ENCODE measurements at regions not wholly inside any gene's neighbourhood (a gene's known extent, or its start where the extent isn't known, plus 50 kb on each side); places are given as distances from the start of the nearest gene placed in this dataset.
"Not testable (repeated sequence)": the region's sequence is repeated elsewhere in the genome, so short reads cannot be mapped to it uniquely, and the experiment has no call there.

DNA sequence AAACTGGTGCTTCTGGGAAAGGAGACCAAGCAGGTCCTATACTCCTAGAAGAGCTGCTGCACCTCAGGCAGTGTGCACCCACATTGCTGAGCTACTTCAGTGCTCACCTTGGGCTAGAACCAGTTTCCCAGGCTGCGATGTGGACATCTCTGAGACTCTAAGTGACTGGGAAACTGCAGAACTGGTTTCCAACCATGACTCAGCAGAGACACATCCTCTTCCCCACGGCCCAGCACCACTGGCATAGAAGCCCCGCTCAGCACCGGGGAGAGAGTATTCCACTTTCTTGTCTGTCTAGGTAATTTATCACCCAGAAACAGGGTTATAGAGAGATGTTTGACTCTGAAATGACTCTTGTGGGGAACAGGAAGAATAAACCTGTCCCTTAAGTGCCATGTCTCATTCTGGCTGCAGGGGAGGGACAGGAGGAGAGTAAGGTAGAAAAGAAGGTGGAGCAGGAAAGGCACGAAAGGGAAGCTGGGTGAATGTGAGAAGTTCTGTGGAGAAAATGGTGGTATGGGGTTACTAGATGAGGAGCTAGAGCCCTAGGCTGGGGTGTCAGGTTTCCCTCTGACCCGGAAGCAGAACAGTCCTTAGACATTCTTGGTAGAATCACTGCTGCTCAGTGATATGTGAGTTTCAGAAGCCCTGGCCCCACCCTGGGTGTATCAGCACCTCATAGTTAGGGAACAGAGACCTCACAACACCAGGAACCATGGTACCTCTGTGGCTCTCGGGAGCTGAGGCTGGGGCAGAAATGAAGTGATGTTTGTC, 340.4 kb upstream of the NCAM1 start:
- intact Hi-C loops (cut with DNase I) = no loop called here
- ATAC-seq (no peak), DNase-seq (no peak)
- no peak overlapping the region for H3K27ac ChIP-seq
- H3K27me3 ChIP-seq (ENCODE audit: low read depth) = no peaks in the 10 kb centered on the region
- H3K36me3 ChIP-seq = no peaks in the 10 kb centered on the region
- no peaks in the 10 kb centered on the region for H3K4me1 ChIP-seq
- no peak overlapping the region for H3K4me3 ChIP-seq
- H3K9me3 ChIP-seq = no peaks in the 10 kb centered on the region
- TF ChIP-seq, protein P1, sequence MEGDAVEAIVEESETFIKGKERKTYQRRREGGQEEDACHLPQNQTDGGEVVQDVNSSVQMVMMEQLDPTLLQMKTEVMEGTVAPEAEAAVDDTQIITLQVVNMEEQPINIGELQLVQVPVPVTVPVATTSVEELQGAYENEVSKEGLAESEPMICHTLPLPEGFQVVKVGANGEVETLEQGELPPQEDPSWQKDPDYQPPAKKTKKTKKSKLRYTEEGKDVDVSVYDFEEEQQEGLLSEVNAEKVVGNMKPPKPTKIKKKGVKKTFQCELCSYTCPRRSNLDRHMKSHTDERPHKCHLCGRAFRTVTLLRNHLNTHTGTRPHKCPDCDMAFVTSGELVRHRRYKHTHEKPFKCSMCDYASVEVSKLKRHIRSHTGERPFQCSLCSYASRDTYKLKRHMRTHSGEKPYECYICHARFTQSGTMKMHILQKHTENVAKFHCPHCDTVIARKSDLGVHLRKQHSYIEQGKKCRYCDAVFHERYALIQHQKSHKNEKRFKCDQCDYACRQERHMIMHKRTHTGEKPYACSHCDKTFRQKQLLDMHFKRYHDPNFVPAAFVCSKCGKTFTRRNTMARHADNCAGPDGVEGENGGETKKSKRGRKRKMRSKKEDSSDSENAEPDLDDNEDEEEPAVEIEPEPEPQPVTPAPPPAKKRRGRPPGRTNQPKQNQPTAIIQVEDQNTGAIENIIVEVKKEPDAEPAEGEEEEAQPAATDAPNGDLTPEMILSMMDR (IDR thresholded peaks at IDR 0.05) = no peak

DNA sequence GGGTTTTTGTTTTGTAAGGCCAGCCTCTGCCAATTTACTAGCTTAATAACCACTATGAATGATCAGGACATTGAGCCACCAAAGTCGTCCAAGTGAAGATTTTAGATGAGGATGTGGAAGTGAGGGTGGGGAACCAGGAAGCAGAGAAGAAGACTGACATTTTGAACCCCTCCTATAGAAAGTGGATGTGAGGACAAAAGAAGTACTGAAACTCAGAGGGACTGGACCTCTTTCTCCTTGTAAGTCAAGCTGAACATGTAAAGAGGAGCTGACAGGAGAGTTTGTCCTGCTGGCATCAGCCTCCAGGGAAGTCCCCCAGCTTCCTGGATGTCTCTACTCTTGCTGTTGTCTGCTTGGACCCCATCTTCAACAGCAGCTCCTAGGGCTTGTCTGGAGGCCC, 338.2 kb upstream of the NCAM1 start:
- no peaks in the 10 kb centered on the region for H3K4me1 ChIP-seq
- TF ChIP-seq, protein P1 (IDR thresholded peaks at IDR 0.05) = no peak
- DNase-seq = no peak
- H3K36me3 ChIP-seq = no peaks in the 10 kb centered on the region
- no peaks in the 10 kb centered on the region for H3K27me3 ChIP-seq (ENCODE audit: low read depth)
- H3K27ac ChIP-seq = no peak overlapping the region
- intact Hi-C loops (cut with DNase I) = no loop called here
- H3K4me3 ChIP-seq = no peak overlapping the region
- no peaks in the 10 kb centered on the region for H3K9me3 ChIP-seq
- ATAC-seq = no peak

DNA sequence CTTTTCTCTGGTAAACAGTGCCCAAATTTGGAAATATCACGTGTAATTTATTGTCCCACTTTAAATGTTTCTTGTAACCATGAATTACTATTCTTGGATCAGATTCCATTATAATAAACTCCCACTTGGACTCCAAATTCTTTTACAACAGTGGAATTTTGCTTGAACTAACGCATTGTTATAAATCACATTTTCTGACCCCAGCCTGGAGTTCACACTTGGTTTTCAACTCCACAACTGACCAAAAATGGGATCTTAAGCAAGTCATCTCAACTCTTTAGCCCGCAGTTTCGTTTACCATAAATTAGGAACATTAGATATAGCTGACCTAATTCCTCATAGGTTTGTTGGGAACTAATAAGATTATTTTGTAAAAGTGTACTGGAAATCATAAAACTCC, 336.8 kb upstream of the NCAM1 start:
- H3K36me3 ChIP-seq = no peaks in the 10 kb centered on the region
- TF ChIP-seq, protein P1 (IDR thresholded peaks at IDR 0.05) = no peak
- ATAC-seq (no peak), DNase-seq (no peak)
- no peak overlapping the region for H3K4me3 ChIP-seq
- H3K27me3 ChIP-seq (ENCODE audit: low read depth) = no peaks in the 10 kb centered on the region
- no peaks in the 10 kb centered on the region for H3K9me3 ChIP-seq
- H3K4me1 ChIP-seq = no peaks in the 10 kb centered on the region
- intact Hi-C loops (cut with DNase I) = no loop called here
- no peak overlapping the region for H3K27ac ChIP-seq

DNA sequence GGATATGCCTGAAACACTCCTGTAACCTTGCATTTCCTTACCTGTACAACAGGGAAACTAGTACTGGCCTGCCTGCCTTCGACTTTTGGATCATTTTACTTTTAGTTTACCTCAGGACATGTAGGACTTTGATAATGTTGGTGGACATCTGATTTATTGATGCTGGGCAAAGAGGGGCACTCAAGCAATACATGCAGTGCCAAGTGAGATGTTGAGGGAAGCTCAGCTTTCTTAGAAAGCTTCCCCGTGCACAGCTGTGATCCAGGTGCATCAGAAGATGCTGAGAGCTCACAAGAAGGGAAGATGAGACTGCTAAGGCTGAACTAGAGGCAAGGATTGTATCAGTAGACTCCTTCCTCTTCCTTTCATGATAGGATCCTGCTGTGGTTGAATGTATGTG, 336.2 kb upstream of the NCAM1 start:
- H3K27ac ChIP-seq; H3K4me1 ChIP-seq; H3K27me3 ChIP-seq (ENCODE audit: low read depth); intact Hi-C loops (cut with DNase I); H3K4me3 ChIP-seq; H3K36me3 ChIP-seq; ATAC-seq; H3K9me3 ChIP-seq; DNase-seq: not testable (repeated sequence)

DNA sequence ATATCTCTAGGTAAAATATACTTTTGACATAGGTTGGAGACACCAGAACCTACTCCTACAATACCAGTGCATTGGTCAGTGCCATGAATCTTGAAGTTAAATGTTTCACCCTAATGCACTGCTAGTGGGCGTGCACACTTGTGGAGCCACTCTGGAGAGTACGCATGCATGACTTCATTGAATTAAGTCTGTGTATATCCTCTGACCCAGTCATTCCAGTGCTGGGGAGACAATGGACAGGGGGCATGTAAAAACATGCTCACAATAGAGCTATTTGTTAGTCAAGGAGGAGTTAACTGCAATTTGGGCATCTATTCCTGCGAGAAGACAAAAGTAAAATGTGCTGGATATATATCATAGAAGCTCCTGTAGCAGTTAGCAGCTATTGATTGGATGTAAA, 335.4 kb upstream of the NCAM1 start:
- DNase-seq = no peak
- Histone ChIP-seq H3K27ac (no peak overlapping the region), H3K4me3 (no peak overlapping the region), H3K9me3 (no peaks in the 10 kb centered on the region), H3K36me3 (no peaks in the 10 kb centered on the region), H3K4me1 (no peaks in the 10 kb centered on the region), H3K27me3 (ENCODE audit: low read depth) (no peaks in the 10 kb centered on the region)
- ATAC-seq = no peak
- intact Hi-C loops (cut with DNase I) = no loop called here
- TF ChIP-seq, protein P1 (IDR thresholded peaks at IDR 0.05) = no peak

DNA sequence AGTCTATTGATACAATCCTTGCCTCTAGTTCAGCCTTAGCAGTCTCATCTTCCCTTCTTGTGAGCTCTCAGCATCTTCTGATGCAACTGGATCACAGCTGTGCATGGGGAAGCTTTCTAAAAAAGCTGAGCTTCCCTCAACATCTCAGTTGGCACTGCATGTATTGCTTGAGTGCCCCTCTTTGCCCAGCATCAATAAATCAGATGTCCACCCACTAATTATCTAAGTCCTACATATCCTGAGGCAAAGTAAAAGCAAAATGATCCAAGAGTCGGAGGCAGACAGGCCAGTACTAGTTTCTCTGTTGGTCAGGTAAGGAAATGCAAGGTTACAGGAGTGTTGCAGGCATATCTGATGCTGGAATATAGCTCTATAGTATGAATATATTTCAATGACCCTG, 334.5 kb upstream of the NCAM1 start:
- TF ChIP-seq, protein P1 (IDR thresholded peaks at IDR 0.05) = no peak
- Histone ChIP-seq H3K4me3 (no peak overlapping the region), H3K4me1 (no peaks in the 10 kb centered on the region), H3K9me3 (no peaks in the 10 kb centered on the region), H3K36me3 (no peaks in the 10 kb centered on the region), H3K27me3 (ENCODE audit: low read depth) (no peaks in the 10 kb centered on the region), H3K27ac (no peak overlapping the region)
- intact Hi-C loops (cut with DNase I) = no loop called here
- DNase-seq (no peak), ATAC-seq (no peak)

All from lower lobe of right lung (tissue), 2 donors.